Breast epithelium (tissue), 3 donors: ENCODE measurements at regions not wholly inside any gene's neighbourhood (a gene's known extent, or its start where the extent isn't known, plus 50 kb on each side); places are given as distances from the start of the nearest gene placed in this dataset.

Source experiments
- POLR2AphosphoS5 ChIP-seq, 3 donors: sonication (generic); formaldehyde crosslinking; IDR thresholded peaks; one replicate each; pipeline ENCODE4 v1.6.1; 2017; ENCODE audit warnings: antibody characterized with exemption in 3 of 3
- TF ChIP-seq, protein P1 (sequence below), 3 donors: fragments of 450-650 bp; IDR thresholded peaks; one replicate each; pipeline ENCODE4 v1.5.1; 2016 to 2017; ENCODE audit warnings: antibody characterized with exemption in 3 of 3, mild to moderate bottlenecking in 3 of 3, moderate library complexity in 3 of 3

GRCh38 chr11:25733777-25734176, 598.2 kb upstream of the ANO3 start:
- no peak for TF ChIP-seq POLR2AphosphoS5 (IDR thresholded peaks at IDR 0.05)
- TF ChIP-seq, protein P1, sequence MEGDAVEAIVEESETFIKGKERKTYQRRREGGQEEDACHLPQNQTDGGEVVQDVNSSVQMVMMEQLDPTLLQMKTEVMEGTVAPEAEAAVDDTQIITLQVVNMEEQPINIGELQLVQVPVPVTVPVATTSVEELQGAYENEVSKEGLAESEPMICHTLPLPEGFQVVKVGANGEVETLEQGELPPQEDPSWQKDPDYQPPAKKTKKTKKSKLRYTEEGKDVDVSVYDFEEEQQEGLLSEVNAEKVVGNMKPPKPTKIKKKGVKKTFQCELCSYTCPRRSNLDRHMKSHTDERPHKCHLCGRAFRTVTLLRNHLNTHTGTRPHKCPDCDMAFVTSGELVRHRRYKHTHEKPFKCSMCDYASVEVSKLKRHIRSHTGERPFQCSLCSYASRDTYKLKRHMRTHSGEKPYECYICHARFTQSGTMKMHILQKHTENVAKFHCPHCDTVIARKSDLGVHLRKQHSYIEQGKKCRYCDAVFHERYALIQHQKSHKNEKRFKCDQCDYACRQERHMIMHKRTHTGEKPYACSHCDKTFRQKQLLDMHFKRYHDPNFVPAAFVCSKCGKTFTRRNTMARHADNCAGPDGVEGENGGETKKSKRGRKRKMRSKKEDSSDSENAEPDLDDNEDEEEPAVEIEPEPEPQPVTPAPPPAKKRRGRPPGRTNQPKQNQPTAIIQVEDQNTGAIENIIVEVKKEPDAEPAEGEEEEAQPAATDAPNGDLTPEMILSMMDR (IDR thresholded peaks at IDR 0.05) = peak in 1 of 3 donors; percentile 17
